HG03432 (cell line): ENCODE measurements at regions not wholly inside any gene's neighbourhood (a gene's known extent, or its start where the extent isn't known, plus 50 kb on each side); places are given as distances from the start of the nearest gene placed in this dataset.

ENCODE experiments used
- ATAC-seq: cut with Tn5 transposase; IDR thresholded peaks from one replicate; pipeline ENCODE4 v1.9.1; 2021; ENCODE audit warnings: mild to moderate bottlenecking, moderate library complexity; ENCODE audit not compliant: unreplicated experiment

- peak; percentile 39 for ATAC-seq
These were observed 441.3 kb upstream of the THBS1 start for GRCh38 chr15:39139431-39140059.

GRCh38 chr15:39140060-39140604 lies 440.7 kb upstream of the THBS1 start:
- ATAC-seq, result peak; percentile 80

- ATAC-seq, result no peak
These were observed 438.4 kb upstream of the THBS1 start for GRCh38 chr15:39142500-39142899.

GRCh38 chr15:39143479-39143878 lies 437.4 kb upstream of the THBS1 start:
- no peak for ATAC-seq

GRCh38 chr15:39144051-39144450 lies 436.8 kb upstream of the THBS1 start:
- ATAC-seq, result no peak

- ATAC-seq, result no peak
These were observed 436.0 kb upstream of the THBS1 start for GRCh38 chr15:39144613-39145499.

GRCh38 chr15:39145854-39146625 lies 434.8 kb upstream of the THBS1 start:
- ATAC-seq, result no peak

- no peak for ATAC-seq
These were observed 431.2 kb upstream of the THBS1 start for GRCh38 chr15:39149636-39150150.

GRCh38 chr15:39151545-39151944 lies 429.3 kb upstream of the THBS1 start:
- ATAC-seq, result peak; percentile 75

GRCh38 chr15:39153058-39153714 lies 427.7 kb upstream of the THBS1 start:
- ATAC-seq, result no peak

GRCh38 chr15:39153716-39154115 lies 427.2 kb upstream of the THBS1 start:
- ATAC-seq, result no peak

GRCh38 chr15:39154227-39154638 lies 426.6 kb upstream of the THBS1 start:
- no peak for ATAC-seq

- no peak for ATAC-seq
These were observed 426.1 kb upstream of the THBS1 start for GRCh38 chr15:39154776-39155175.

GRCh38 chr15:39156166-39156565 lies 424.7 kb upstream of the THBS1 start:
- no peak for ATAC-seq

GRCh38 chr15:39156646-39157250 lies 424.1 kb upstream of the THBS1 start:
- ATAC-seq, result no peak

GRCh38 chr15:39157882-39158281 lies 423.0 kb upstream of the THBS1 start:
- ATAC-seq, result no peak

- ATAC-seq, result no peak
These were observed 421.0 kb upstream of the THBS1 start for GRCh38 chr15:39159833-39160232.

GRCh38 chr15:39161096-39161495 lies 419.8 kb upstream of the THBS1 start:
- ATAC-seq, result no peak

GRCh38 chr15:39165020-39165706 lies 415.7 kb upstream of the THBS1 start:
- ATAC-seq, result no peak
